ENCODE measurements at regions not wholly inside any gene's neighbourhood (a gene's known extent, or its start where the extent isn't known, plus 50 kb on each side); places are given as distances from the start of the nearest gene placed in this dataset.
"Not testable (repeated sequence)": the region's sequence is repeated elsewhere in the genome, so short reads cannot be mapped to it uniquely, and the experiment has no call there.

- DNase-seq (ENCODE audit: low read depth in 4 of 4, low spot score in 1 of 4): not testable (repeated sequence)
These were observed 54.0 kb upstream of the WWC2 start for GRCh38 chr4:183044924-183045640.

GRCh38 chr4:183038436-183038835, 60.6 kb upstream of the WWC2 start:
- DNase-seq (ENCODE audit: low read depth in 4 of 4, low spot score in 1 of 4): no peak

- DNase-seq (ENCODE audit: low read depth in 4 of 4, low spot score in 1 of 4): no peak
These were observed 63.2 kb upstream of the WWC2 start for GRCh38 chr4:183035726-183036415.

- no peak for DNase-seq (ENCODE audit: low read depth in 4 of 4, low spot score in 1 of 4)
These were observed 63.8 kb upstream of the WWC2 start for GRCh38 chr4:183035256-183035655.

GRCh38 chr4:183030823-183031222, 68.2 kb upstream of the WWC2 start:
- no peak for DNase-seq (ENCODE audit: low read depth in 4 of 4, low spot score in 1 of 4)

GRCh38 chr4:183030309-183030708, 68.7 kb upstream of the WWC2 start:
- DNase-seq (ENCODE audit: low read depth in 4 of 4, low spot score in 1 of 4): no peak

- no peak for DNase-seq (ENCODE audit: low read depth in 4 of 4, low spot score in 1 of 4)
These were observed 69.7 kb upstream of the WWC2 start for GRCh38 chr4:183029365-183029764.

GRCh38 chr4:183026701-183027100, 72.4 kb upstream of the WWC2 start:
- DNase-seq (ENCODE audit: low read depth in 4 of 4, low spot score in 1 of 4): no peak

GRCh38 chr4:183022617-183023016, 76.4 kb upstream of the WWC2 start:
- DNase-seq (ENCODE audit: low read depth in 4 of 4, low spot score in 1 of 4): no peak

- DNase-seq (ENCODE audit: low read depth in 4 of 4, low spot score in 1 of 4): no peak
These were observed 81.1 kb upstream of the WWC2 start for GRCh38 chr4:183017962-183018361.

- no peak for DNase-seq (ENCODE audit: low read depth in 4 of 4, low spot score in 1 of 4)
These were observed 84.5 kb upstream of the WWC2 start for GRCh38 chr4:183014361-183015084.

- no peak for DNase-seq (ENCODE audit: low read depth in 4 of 4, low spot score in 1 of 4)
These were observed 85.4 kb upstream of the WWC2 start for GRCh38 chr4:183013730-183014002.

- no peak for DNase-seq (ENCODE audit: low read depth in 4 of 4, low spot score in 1 of 4)
These were observed 86.0 kb upstream of the WWC2 start for GRCh38 chr4:183012879-183013729.

- DNase-seq (ENCODE audit: low read depth in 4 of 4, low spot score in 1 of 4): no peak
These were observed 87.7 kb upstream of the WWC2 start for GRCh38 chr4:183011213-183011907.

- DNase-seq (ENCODE audit: low read depth in 4 of 4, low spot score in 1 of 4): no peak
These were observed 90.6 kb upstream of the WWC2 start for GRCh38 chr4:183008492-183008891.

GRCh38 chr4:183004370-183004769, 87.2 kb upstream of the DCTD start:
- not testable (repeated sequence) for DNase-seq (ENCODE audit: low read depth in 4 of 4, low spot score in 1 of 4)

GRCh38 chr4:182994171-182994570, 77.0 kb upstream of the DCTD start:
- DNase-seq (ENCODE audit: low read depth in 4 of 4, low spot score in 1 of 4): no peak

- no peak for DNase-seq (ENCODE audit: low read depth in 4 of 4, low spot score in 1 of 4)
These were observed 61.1 kb upstream of the DCTD start for GRCh38 chr4:182978152-182978827.

GRCh38 chr4:182975806-182976205, 58.6 kb upstream of the DCTD start:
- DNase-seq (ENCODE audit: low read depth in 4 of 4, low spot score in 1 of 4): peak in 1 of 4 experiments; percentile 0

- no peak for DNase-seq (ENCODE audit: low read depth in 4 of 4, low spot score in 1 of 4)
These were observed 56.8 kb upstream of the DCTD start for GRCh38 chr4:182973941-182974340.
